KMS-11 (cell line): ENCODE measurements at regions not wholly inside any gene's neighbourhood (a gene's known extent, or its start where the extent isn't known, plus 50 kb on each side); places are given as distances from the start of the nearest gene placed in this dataset.

Experiments
- H2AFZ ChIP-seq: fragments of 200-600 bp; sonication (generic); 2 replicates; pipeline ENCODE4 v1.6.1; 2016; ENCODE audit warnings: antibody characterized with exemption, mixed run types, low read depth
- H3K27ac ChIP-seq: fragments of 200-600 bp; sonication (generic); 2 replicates; pipeline ENCODE4 v1.6.1; 2016; ENCODE audit warnings: mild to moderate bottlenecking, mixed run types
- H3K27me3 ChIP-seq: fragments of 200-600 bp; sonication (generic); 2 replicates; pipeline ENCODE4 v1.6.1; 2017; ENCODE audit warnings: mild to moderate bottlenecking, low read depth, mixed run types, moderate library complexity; ENCODE audit not compliant: insufficient read depth
- H3K36me3 ChIP-seq: fragments of 200-600 bp; sonication (generic); 2 replicates; pipeline ENCODE4 v1.6.1; 2017; ENCODE audit warnings: mild to moderate bottlenecking, mixed run types; ENCODE audit not compliant: insufficient read depth
- H3K4me1 ChIP-seq: fragments of 200-600 bp; sonication (generic); 2 replicates; pipeline ENCODE4 v1.6.1; 2016; ENCODE audit warnings: mild to moderate bottlenecking, low read depth, mixed run types; ENCODE audit not compliant: poor library complexity, severe bottlenecking
- H3K4me2 ChIP-seq: fragments of 200-600 bp; sonication (generic); 2 replicates; pipeline ENCODE4 v1.7.0; 2016; ENCODE audit warnings: mild to moderate bottlenecking, mixed run types
- H3K4me3 ChIP-seq: fragments of 200-600 bp; sonication (generic); IDR thresholded peaks from 2 replicates; pipeline ENCODE4 v1.6.1; 2017; ENCODE audit warnings: low read depth, low read length, mixed read lengths; ENCODE audit not compliant: insufficient read depth
- H3K79me2 ChIP-seq: fragments of 200-600 bp; sonication (generic); 2 replicates; pipeline ENCODE4 v1.6.1; 2016; ENCODE audit warnings: low read depth, mixed run types; ENCODE audit not compliant: insufficient read depth
- H3K9ac ChIP-seq: fragments of 200-600 bp; sonication (generic); 2 replicates; pipeline ENCODE4 v1.6.1; 2016; ENCODE audit warnings: mild to moderate bottlenecking, mixed run types
- H4K20me1 ChIP-seq: fragments of 200-600 bp; sonication (generic); 2 replicates; pipeline ENCODE4 v1.6.1; 2016; ENCODE audit warnings: mild to moderate bottlenecking, mixed run types; ENCODE audit not compliant: insufficient read depth
- TF ChIP-seq, protein P1 (sequence below): fragments of 200-600 bp; sonication (generic); conservative IDR thresholded peaks from 2 replicates; pipeline ENCODE4 v1.6.1; 2017; ENCODE audit warnings: low read depth, mild to moderate bottlenecking, antibody characterized with exemption, low read length, moderate library complexity, mixed read lengths

DNA sequence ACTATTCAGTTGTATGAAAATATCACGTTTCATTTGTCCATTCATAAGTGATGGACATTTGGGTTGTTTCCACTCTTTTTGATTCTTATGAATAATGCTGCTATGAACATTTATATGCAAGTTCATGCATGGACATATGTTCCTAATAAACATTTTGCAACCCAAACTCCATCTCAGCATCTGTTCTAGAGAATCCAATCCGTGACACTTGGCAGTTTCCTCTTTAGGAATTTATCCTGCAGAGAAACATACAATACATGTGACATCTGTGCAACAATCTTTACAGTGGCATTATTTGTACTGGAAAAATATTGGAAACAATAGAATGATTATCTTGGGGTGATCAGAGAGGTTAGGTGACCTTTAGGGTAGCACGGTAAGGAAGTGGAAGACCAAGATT, 290.8 kb upstream of the SRRM4 start:
- TF ChIP-seq, protein P1, sequence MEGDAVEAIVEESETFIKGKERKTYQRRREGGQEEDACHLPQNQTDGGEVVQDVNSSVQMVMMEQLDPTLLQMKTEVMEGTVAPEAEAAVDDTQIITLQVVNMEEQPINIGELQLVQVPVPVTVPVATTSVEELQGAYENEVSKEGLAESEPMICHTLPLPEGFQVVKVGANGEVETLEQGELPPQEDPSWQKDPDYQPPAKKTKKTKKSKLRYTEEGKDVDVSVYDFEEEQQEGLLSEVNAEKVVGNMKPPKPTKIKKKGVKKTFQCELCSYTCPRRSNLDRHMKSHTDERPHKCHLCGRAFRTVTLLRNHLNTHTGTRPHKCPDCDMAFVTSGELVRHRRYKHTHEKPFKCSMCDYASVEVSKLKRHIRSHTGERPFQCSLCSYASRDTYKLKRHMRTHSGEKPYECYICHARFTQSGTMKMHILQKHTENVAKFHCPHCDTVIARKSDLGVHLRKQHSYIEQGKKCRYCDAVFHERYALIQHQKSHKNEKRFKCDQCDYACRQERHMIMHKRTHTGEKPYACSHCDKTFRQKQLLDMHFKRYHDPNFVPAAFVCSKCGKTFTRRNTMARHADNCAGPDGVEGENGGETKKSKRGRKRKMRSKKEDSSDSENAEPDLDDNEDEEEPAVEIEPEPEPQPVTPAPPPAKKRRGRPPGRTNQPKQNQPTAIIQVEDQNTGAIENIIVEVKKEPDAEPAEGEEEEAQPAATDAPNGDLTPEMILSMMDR = no peak
- no peaks in the 10 kb centered on the region for H3K79me2 ChIP-seq
- no peaks in the 10 kb centered on the region for H4K20me1 ChIP-seq
- H3K4me3 ChIP-seq = no peak overlapping the region
- H3K27ac ChIP-seq = no peak overlapping the region
- H3K9ac ChIP-seq = no peak overlapping the region
- H3K4me1 ChIP-seq = no peaks in the 10 kb centered on the region
- no peak overlapping the region for H3K4me2 ChIP-seq
- H2AFZ ChIP-seq = no peak overlapping the region
- H3K27me3 ChIP-seq = no peaks in the 10 kb centered on the region
- H3K36me3 ChIP-seq = no peaks in the 10 kb centered on the region

DNA sequence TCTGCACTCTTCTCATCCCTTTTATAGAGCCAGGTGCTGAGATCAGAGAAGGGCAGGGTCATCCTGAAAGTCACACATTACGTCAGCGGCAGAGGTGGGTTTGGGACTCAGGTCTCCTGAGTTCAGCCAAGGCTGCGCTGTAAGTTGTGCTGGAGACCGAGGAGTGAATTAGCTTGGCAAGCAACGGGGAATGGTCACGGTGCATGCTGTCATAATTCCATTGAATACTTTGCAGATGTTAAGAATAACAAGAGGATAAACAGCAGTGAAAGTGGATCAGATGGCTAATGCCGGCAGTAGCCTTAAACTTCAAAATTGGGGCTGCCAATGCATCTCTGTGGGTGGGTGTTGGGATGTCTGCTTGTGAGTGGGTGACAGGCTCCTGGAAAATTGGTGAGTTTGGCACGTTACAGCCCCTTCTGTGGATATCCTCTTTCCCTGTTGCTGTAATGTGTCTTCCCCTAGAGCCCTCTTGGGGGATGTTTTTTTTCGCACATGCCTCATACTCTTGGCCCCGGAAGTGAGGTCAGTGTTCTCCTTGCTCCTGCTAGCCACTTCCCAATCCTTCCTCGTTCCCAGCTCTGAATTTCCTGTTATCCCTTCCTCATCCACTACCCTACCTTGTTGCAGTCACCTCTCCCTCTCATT, 287.1 kb upstream of the SRRM4 start:
- H2AFZ ChIP-seq = no peak overlapping the region
- no peaks in the 10 kb centered on the region for H4K20me1 ChIP-seq
- no peaks in the 10 kb centered on the region for H3K4me1 ChIP-seq
- H3K4me3 ChIP-seq = no peak overlapping the region
- H3K27ac ChIP-seq = no peak overlapping the region
- H3K36me3 ChIP-seq = no peaks in the 10 kb centered on the region
- H3K9ac ChIP-seq = no peak overlapping the region
- H3K4me2 ChIP-seq = no peak overlapping the region
- no peaks in the 10 kb centered on the region for H3K79me2 ChIP-seq
- TF ChIP-seq, protein P1 = no peak
- no peaks in the 10 kb centered on the region for H3K27me3 ChIP-seq

DNA sequence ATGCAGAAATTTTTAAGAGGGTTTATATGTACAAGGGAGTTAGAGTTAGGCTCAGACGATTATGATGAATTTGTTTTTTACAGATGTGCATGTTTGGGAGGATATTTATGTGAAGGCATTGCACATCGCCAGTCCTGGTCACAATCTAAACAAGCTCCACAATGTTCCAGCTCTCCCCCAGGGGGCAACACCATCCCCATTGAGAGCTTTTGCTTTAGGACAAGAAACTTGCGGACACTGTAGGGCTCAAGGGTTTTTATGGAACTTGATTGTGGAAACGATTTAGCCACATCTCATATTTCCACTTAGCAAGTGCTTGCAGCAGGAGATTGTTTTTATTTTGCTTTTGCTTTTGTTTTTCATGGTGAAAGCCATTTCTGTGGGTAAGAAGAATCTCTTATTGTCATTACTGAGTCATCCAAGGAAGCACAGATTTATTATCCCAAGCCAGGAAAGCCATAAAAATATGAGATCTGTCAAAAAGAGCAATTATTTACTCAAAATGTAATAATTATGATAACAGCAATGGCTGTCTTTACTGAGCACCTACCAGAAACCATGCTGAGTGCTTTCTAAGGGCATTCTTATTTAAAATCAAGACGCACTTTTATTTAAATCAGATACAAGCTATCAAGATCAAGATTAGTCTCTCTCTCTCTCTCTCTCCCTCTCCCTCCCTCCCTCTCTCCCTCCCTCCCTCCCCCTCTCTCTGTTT, 276.7 kb upstream of the SRRM4 start:
- no peaks in the 10 kb centered on the region for H4K20me1 ChIP-seq
- no peak overlapping the region for H3K4me3 ChIP-seq
- TF ChIP-seq, protein P1 = no peak
- no peaks in the 10 kb centered on the region for H3K36me3 ChIP-seq
- H3K9ac ChIP-seq = no peak overlapping the region
- H2AFZ ChIP-seq = no peak overlapping the region
- H3K79me2 ChIP-seq = no peaks in the 10 kb centered on the region
- H3K4me2 ChIP-seq = no peak overlapping the region
- H3K4me1 ChIP-seq = no peaks in the 10 kb centered on the region
- H3K27me3 ChIP-seq = no peaks in the 10 kb centered on the region
- no peak overlapping the region for H3K27ac ChIP-seq

DNA sequence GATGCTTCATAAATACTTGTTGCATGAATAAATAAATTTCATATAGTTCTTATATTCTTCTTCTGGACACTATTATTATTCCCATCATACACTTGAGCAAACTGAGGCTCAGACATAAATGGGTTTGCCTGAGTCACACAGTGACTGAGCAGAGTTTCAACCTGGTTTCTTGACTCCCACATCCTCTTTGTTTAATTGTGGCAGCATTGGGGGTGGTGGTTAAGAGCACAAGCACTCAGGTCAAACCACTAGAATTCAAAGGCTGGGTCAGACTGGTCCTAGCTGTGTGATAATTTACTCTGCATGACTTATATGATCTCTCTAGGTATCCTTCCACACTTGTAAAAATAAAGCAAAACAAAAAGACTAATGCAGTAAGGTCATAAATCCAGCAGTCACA, 274.9 kb upstream of the SRRM4 start:
- H3K27ac ChIP-seq = no peak overlapping the region
- H3K4me1 ChIP-seq = no peaks in the 10 kb centered on the region
- no peaks in the 10 kb centered on the region for H3K27me3 ChIP-seq
- no peak overlapping the region for H3K9ac ChIP-seq
- no peaks in the 10 kb centered on the region for H3K79me2 ChIP-seq
- no peaks in the 10 kb centered on the region for H3K36me3 ChIP-seq
- H3K4me2 ChIP-seq = no peak overlapping the region
- H4K20me1 ChIP-seq = no peaks in the 10 kb centered on the region
- no peak overlapping the region for H3K4me3 ChIP-seq
- TF ChIP-seq, protein P1 = no peak
- H2AFZ ChIP-seq = no peak overlapping the region
